GM12873 (cell line): ENCODE measurements at regions not wholly inside any gene's neighbourhood (a gene's known extent, or its start where the extent isn't known, plus 50 kb on each side); places are given as distances from the start of the nearest gene placed in this dataset.

Source experiments
- CTCF ChIP-seq: IDR thresholded peaks from 2 replicates; pipeline ENCODE4 v1.5.1; 2012; ENCODE audit warnings: low read depth, mild to moderate bottlenecking, moderate library complexity, low read length, control low read depth; ENCODE audit not compliant: insufficient read depth; ENCODE audit errors: missing control alignments

- TF ChIP-seq CTCF = no peak
These were observed 468.7 kb downstream of the TSHZ3 start for GRCh38 chr19:30880551-30880950.

- TF ChIP-seq CTCF = no peak
These were observed 469.1 kb downstream of the TSHZ3 start for GRCh38 chr19:30880151-30880550.

- TF ChIP-seq CTCF = no peak
These were observed 469.5 kb downstream of the TSHZ3 start for GRCh38 chr19:30879736-30880135.

GRCh38 chr19:30879225-30879624, 470.0 kb downstream of the TSHZ3 start:
- no peak for TF ChIP-seq CTCF

GRCh38 chr19:30878495-30878894, 470.7 kb downstream of the TSHZ3 start:
- no peak for TF ChIP-seq CTCF

- no peak for TF ChIP-seq CTCF
These were observed 471.5 kb downstream of the TSHZ3 start for GRCh38 chr19:30877661-30878113.

GRCh38 chr19:30873691-30874090, 475.5 kb downstream of the TSHZ3 start:
- TF ChIP-seq CTCF = no peak
